GM21423 (cell line): ENCODE measurements at regions not wholly inside any gene's neighbourhood (a gene's known extent, or its start where the extent isn't known, plus 50 kb on each side); places are given as distances from the start of the nearest gene placed in this dataset.

Source experiments
- ATAC-seq: cut with Tn5 transposase; IDR thresholded peaks from one replicate; pipeline ENCODE4 v1.9.1; 2021; ENCODE audit warnings: mild to moderate bottlenecking, moderate library complexity; ENCODE audit not compliant: unreplicated experiment

DNA sequence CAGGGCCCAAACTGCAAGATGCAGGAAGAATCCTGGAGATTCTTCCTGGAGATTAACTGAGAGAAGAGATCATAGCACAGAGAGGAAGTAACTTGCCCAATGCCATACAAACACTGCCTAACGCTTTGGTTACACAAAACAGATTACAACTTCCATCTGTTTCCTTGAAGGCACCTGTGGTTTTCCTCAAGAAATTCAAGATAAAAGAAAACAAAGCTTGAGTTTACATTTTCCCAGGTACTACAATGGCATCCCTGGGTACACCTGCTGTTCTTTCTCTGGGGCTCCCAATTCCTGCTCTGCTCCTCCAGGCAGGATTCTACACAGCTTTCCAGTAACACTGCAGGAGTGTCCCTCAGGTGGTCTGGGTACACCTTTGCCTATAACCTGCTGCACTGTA lies 781.9 kb upstream of the ID2 start:
- ATAC-seq = no peak

DNA sequence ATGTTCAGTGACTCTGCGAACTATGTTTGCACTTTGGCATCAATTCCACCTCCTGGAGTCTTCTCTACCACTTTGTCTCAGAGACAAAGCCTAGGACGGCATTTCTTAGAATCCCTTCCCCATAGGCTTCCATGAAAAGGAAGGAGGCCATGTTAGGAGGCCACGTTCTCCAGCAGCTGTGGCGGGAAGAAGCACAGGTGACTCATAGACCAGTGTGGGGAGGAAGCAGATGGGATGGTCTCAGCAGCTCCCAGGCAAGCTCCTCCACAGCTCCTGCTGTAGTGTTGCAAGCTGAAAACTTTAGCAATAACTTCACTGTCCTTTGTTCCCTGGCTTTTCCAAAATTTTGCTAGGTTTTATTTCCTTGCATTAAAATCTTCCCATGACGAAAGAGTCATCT lies 781.3 kb upstream of the ID2 start:
- ATAC-seq = no peak

GRCh38 chr2:7902251-7902765 lies 779.5 kb upstream of the ID2 start:
- ATAC-seq = no peak

DNA sequence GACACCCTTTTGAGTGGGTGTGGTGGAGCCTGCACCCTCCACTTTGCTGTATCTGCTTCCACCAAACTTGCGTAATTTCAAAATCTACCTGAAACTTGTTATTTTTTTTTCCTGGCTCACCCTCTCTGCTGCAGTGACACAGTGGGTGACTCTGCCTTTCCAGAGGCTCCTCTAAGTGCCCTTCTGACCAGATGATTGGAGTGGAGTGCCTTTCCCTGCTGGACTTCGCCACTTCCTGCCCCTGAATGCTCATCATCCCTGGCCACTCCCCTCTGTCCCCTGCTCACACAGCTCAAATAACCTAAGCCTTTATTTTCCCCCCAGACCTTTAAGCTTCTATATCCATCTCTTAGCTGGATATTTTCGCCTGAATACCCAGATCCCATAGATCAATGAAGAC lies 777.5 kb upstream of the ID2 start:
- no peak for ATAC-seq

DNA sequence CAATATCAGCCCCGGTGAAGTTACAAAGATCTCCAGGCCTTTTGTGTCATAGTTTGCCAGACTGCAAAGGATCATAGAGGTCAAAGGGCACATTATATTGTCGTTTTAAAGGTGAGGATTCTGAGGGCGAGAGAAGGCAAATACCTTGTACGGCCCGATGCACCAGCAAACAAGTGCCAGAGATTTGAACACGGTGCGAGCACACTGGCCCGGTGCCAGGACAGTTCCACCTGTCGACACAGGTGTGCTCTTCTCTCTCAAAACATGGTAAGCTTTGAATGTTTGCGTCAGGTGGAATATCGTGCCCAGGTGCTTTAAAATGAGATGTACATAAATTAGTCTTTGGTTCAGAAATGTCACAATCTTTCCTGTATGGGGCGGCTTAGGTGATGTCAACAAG lies 776.1 kb upstream of the ID2 start:
- no peak for ATAC-seq

- no peak for ATAC-seq
Observed at GRCh38 chr2:7906431-7906830, 775.4 kb upstream of the ID2 start.

DNA sequence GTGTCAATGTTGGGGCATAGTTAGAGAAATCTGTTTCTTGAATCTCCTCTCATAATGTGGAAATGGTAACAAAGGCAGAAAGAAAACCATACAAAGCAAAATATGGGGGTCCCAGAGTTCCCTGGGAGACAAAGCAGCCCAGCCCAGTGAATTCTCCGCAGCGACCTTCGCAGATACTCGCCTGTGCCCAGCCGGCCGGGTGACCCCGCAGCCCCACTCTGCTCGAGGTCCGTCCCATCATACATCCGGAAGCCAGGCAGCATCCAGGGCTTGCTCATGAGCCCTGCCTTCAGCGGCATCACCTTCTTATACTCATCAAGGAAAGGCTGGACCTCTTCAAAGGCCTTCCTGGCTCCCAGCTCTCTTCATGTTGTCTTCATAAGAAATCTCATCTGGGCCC lies 774.8 kb upstream of the ID2 start:
- no peak for ATAC-seq

GRCh38 chr2:7910752-7911151 lies 771.1 kb upstream of the ID2 start:
- ATAC-seq = no peak

- no peak for ATAC-seq
Observed at GRCh38 chr2:7911196-7911595, 770.7 kb upstream of the ID2 start.

- no peak for ATAC-seq
Observed at GRCh38 chr2:7913974-7914373, 767.9 kb upstream of the ID2 start.

- ATAC-seq = no peak
Observed at GRCh38 chr2:7915302-7916091, 766.4 kb upstream of the ID2 start.

DNA sequence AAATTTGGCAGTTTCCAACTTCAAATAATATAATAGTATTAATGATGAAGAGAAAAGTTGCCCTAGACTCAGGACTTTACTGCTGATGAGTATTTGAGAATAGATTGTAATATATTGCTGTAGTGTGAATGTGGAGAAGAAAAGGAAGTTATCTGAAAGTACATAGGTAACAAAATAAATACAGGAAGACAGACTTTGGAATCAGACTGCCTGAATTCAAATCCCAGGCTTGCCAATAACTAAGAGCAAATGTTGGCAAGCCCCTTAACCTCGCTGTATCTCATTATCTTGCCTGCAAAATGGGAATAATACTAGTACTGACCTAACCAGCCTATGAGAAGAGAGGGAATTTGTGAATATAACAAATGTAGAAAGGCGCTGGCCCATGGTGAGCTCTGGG lies 765.2 kb upstream of the ID2 start:
- ATAC-seq = no peak

DNA sequence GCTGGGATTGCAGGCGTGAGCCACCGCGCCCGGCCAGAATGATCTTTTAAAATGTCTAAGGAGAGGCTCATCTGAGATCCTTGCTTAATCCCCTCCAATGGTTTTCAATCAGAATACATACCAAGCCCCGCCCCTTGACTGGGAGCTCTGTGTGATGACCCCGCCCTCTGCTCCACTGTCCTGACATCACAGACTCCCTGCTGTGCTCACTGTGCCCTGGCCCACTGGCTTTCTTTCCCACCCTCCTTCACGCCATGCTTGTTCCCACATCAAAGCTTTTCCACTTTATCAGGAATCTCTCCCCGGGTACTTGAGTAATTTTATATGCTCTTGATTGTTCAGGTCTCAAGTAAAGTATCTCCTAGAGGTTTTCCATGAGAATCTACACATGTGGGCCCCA lies 762.3 kb upstream of the ID2 start:
- no peak for ATAC-seq

DNA sequence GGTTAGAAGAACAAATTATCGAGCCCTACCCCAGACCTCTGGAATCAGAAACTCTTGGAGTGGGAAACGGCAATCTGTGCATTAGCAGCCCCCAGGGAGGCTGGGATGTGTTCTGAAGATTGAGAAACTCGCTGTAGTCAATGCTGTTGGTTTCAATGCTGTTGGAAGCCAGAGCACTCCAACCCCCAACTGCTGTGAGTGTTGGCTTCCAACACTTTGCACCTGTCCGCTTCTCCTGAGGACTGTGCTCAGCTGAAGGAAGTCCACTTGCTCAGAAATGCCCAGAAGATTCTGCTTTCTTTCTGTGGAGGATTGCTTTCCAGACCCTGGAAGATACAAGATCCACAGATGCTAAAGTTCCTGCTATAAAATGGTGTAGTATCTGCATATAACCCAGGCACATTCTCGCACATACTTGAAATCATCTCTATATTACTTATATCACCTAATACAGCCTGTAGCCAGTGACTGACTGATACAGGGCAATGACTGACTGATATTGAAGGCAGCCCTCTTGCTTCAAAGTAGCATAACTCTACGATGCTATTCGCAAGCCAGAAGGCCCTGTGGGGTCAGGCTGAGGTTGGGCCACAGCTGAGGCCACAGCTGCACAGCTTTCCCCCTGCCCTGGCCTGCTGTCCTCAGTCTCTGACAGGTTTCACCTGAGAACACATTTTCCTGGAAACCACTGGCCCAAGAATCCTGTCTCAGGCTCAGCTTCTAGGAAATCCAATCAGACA lies 757.7 kb upstream of the ID2 start:
- ATAC-seq = no peak

GRCh38 chr2:7925506-7925905 lies 756.4 kb upstream of the ID2 start:
- no peak for ATAC-seq

DNA sequence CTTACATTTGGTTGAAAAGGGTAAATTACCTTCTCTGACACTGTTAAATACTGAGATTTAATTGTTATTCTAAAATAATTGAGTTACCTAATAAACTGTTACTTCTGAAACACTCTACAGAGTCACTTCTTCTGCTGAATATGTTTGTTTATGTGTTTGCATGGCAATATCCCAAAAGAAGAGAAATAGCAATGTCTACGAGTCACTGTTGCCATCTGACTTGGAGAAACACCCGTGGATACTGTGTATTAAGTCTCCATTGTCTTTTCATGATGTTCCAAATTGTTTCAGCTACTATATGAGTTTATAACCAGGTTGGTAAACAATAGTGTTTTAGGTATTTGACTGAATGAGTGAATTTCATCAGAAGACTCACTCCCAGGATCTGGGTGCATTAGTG lies 754.2 kb upstream of the ID2 start:
- no peak for ATAC-seq

DNA sequence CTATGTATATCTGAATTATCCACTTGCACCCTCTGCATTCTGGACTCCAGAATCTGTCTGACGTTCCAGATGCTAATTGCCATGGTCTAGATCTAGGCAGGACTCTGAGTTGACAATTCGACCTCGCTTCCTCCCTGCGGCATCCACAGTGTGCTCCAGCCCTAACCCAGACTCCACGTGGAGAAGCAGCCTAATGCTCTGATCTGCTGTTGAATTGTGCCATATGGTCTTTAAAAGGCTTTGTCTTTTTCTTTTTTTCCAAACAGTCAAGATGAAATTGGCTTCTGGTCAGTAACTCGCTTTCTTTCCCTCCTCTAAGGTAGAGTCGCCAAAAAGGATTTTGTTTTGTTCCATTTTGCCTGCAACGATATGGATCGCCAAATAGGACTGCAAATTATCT lies 752.6 kb upstream of the ID2 start:
- no peak for ATAC-seq

DNA sequence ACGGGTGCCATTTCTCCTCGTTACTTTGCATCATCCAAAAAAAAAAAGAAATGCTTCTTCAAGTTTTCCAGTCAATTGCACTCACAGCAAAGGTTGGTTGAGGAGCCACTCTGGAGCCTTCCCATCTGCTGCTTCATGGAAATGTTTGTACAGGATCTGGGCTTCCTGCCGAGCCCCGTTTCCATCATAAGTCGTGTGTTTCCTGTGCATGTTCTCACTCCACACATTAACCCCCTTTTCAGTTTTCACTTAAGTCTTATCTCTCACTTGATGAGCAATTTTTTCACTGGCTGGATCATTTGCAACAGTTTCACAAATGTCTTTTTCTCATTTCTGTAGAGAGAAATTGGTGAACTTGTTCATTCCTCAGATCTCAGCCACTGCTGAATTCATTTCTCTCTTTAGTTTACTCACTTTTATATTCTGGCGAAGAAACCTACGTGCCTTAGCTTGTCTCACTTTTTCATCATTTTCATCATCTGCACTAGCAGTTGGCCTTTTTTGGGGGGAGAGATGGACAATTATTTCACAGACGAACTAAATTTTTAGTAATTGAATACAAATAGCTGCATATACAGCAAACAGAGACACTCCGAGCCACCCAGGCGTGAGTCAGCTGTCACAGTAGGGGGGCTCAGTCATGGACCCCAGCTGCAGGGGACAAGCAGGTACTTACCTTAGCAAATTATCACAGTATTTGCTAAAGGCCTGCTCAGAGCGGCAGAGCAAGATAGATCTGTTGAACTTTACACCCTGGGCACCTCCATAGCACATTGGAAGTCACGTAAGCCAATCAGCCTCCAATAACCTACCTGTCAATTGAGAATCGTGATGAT lies 750.8 kb upstream of the ID2 start:
- no peak for ATAC-seq

DNA sequence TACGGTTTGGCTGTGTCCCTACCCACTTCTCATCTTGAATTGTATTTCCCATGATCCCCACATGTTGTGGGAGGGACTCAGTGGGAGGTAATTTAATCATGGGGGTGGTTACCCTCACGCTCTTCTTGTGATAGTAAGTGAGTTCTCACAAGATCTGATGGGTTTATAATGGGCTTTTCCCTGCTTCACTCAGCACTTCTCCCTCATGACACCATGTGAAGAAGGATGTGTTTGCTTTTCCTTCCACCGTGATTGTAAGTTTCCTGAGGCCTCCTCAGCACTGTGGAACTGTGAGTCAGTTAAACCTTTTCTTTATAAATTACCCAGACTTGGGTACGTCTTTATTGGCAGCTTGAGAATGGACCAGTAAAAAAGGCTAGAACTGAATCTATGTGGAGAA lies 750.0 kb upstream of the ID2 start:
- no peak for ATAC-seq

DNA sequence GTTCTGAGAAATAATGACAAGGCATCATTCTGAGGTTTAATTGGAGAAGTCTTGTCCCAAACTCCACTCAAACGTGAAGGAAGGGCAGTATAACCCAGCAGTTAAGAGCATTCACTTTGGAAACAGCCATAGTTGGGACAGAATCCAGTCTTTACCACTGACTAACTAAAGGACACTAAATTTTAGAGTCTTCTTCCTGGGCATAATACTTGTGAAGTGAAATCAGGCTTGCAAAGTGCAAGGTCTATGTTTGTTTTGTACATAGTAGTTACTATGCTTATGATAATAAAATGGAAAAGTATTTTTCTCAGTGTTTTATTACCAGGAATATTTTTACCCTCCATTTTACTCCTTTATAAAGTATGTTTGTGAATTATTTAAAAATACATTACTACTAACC lies 748.2 kb upstream of the ID2 start:
- no peak for ATAC-seq

DNA sequence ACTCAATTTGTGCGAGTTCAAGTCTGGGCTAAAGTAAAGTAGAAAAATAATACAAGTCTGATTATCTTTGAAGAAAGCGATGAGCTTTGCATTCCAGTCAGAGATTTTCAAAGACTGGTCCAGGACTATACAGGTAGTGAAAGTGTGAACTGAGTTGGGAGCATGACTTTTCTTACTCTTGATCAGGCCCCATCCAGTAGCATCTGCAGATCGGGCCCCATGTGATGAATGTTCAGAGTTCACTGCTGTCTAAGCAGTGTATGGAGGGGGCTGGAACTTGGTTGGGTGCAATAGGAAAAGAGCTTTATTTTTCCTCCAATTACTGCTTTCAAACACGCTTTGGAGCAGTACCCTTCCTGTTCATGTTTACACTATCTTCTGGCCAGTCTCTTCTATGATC lies 747.4 kb upstream of the ID2 start:
- ATAC-seq = no peak

DNA sequence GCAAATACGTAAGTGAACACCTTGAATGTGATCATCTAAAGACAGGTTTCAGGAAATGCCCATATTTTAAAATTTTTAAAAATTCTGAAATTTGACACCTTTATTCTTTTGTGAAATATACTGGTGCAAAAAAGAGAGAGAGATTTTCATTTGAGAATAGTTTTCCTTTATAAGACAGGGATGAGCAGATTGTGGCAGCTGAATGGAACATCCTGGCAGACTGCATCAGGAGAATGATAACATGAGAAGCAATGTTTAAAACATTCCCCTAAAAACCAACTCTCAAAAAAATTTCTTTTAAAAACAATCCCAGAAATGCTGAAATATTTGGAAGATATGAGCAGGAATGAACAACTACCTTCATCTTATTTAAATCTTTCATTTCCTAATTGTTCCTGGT lies 744.8 kb upstream of the ID2 start:
- ATAC-seq = no peak
